NCI-H345 (cell line): ENCODE measurements at regions not wholly inside any gene's neighbourhood (a gene's known extent, or its start where the extent isn't known, plus 50 kb on each side); places are given as distances from the start of the nearest gene placed in this dataset.
"Not testable (repeated sequence)": the region's sequence is repeated elsewhere in the genome, so short reads cannot be mapped to it uniquely, and the experiment has no call there.

Source experiments
- DNase-seq: peaks from one replicate; lab custom pipeline; 2025; lab: John Stamatoyannopoulos, UW

- no peak for DNase-seq
These were observed 71.8 kb upstream of the TIAM2 start for GRCh38 chr6:154923199-154923869.

- DNase-seq = no peak
These were observed 70.0 kb upstream of the TIAM2 start for GRCh38 chr6:154925130-154925529.

GRCh38 chr6:154926366-154926765 lies 68.7 kb upstream of the TIAM2 start:
- DNase-seq = no peak

- DNase-seq = peak; percentile 70
These were observed 66.7 kb upstream of the TIAM2 start for GRCh38 chr6:154928325-154928922.

- DNase-seq = no peak
These were observed 64.7 kb upstream of the TIAM2 start for GRCh38 chr6:154930451-154930851.

- DNase-seq = no peak
These were observed 63.2 kb upstream of the TIAM2 start for GRCh38 chr6:154931711-154932424.

- DNase-seq = no peak
These were observed 62.5 kb upstream of the TIAM2 start for GRCh38 chr6:154932515-154933027.

- no peak for DNase-seq
These were observed 61.8 kb upstream of the TIAM2 start for GRCh38 chr6:154933181-154933827.

- no peak for DNase-seq
These were observed 57.6 kb upstream of the TIAM2 start for GRCh38 chr6:154937306-154938220.

GRCh38 chr6:154938221-154938580 lies 56.9 kb upstream of the TIAM2 start:
- peak; percentile 15 for DNase-seq

GRCh38 chr6:154938727-154939285 lies 56.3 kb upstream of the TIAM2 start:
- DNase-seq = not testable (repeated sequence)

GRCh38 chr6:154942770-154943169 lies 52.3 kb upstream of the TIAM2 start:
- no peak for DNase-seq

GRCh38 chr6:154945271-154945890 lies 49.7 kb upstream of the TIAM2 start:
- no peak for DNase-seq
